Gastrocnemius medialis (tissue), 4 donors: ENCODE measurements at regions not wholly inside any gene's neighbourhood (a gene's known extent, or its start where the extent isn't known, plus 50 kb on each side); places are given as distances from the start of the nearest gene placed in this dataset.

Source experiments
- CTCF ChIP-seq, 5 experiments: fragments of 450-650 bp in 3 of 5; fragments of 200-600 bp in 2 of 5; sonication (generic) in 2 of 5; IDR thresholded peaks in 4 of 5; conservative IDR thresholded peaks in 1 of 5; 1 replicate in 4 of 5; 2 replicates in 1 of 5; pipeline ENCODE4 v1.5.1; 2016 to 2019; ENCODE audit warnings: antibody characterized with exemption in 5 of 5, mild to moderate bottlenecking in 3 of 5, moderate library complexity in 3 of 5
- POLR2A ChIP-seq, 2 donors: fragments of 450-650 bp; IDR thresholded peaks; one replicate each; pipeline ENCODE4 v1.6.1; 2017; ENCODE audit warnings: antibody characterized with exemption in 2 of 2, mild to moderate bottlenecking in 2 of 2, moderate library complexity in 2 of 2

- TF ChIP-seq CTCF (IDR thresholded peaks at IDR 0.05 in 4 of 5, conservative IDR thresholded peaks at IDR 0.05 in 1 of 5) = no peak
- no peak for TF ChIP-seq POLR2A (IDR thresholded peaks at IDR 0.05)
These were observed 129.8 kb downstream of the BAMBI start for GRCh38 chr10:28806951-28807759.
